OCI-LY7 (cell line): ENCODE measurements at regions not wholly inside any gene's neighbourhood (a gene's known extent, or its start where the extent isn't known, plus 50 kb on each side); places are given as distances from the start of the nearest gene placed in this dataset.

Experiments used
- BruUV-seq: library from RNA; stranded (reverse); fragments of 400-500 nt; replicated peaks from 2 replicates; lab custom pipeline; 2021; lab: Mats Ljungman, UMichigan
- CTCF ChIA-PET: fragments of 300-600 bp; sonication (Branson Sonifier 250); formaldehyde crosslinking; loops from one replicate; lab custom pipeline; 2022; ENCODE audit warnings: antibody characterized with exemption; ENCODE audit not compliant: unreplicated experiment; lab: Charles Lee
- POLR2A ChIA-PET: fragments of 300-600 bp; sonication (Branson Sonifier 250); formaldehyde crosslinking; loops from one replicate; lab custom pipeline; 2022; ENCODE audit warnings: antibody characterized with exemption; lab: Charles Lee
- DNase-seq: peaks from one replicate; pipeline ENCODE4 v3.0.0-alpha.2; 2015; ENCODE audit warnings: low spot score
- H2AFZ ChIP-seq: fragments of 200-600 bp; sonication (generic), shearing (Covaris generic); 2 replicates; pipeline ENCODE4 v1.6.1; 2014; ENCODE audit warnings: mild to moderate bottlenecking, antibody characterized with exemption, low read length, moderate library complexity
- H3K27ac ChIP-seq: fragments of 200-600 bp; sonication (generic); 2 replicates; pipeline ENCODE4 v1.5.1; 2014; ENCODE audit warnings: mixed run types, low read depth, mild to moderate bottlenecking, moderate library complexity, low read length, inconsistent platforms; ENCODE audit not compliant: poor library complexity, severe bottlenecking
- H3K36me3 ChIP-seq: fragments of 200-600 bp; sonication (generic); 2 replicates; pipeline ENCODE4 v1.6.1; 2014; ENCODE audit warnings: mild to moderate bottlenecking, antibody characterized with exemption, low read length, moderate library complexity, mixed read lengths; ENCODE audit not compliant: insufficient read depth
- H3K4me1 ChIP-seq: fragments of 200-600 bp; sonication (generic); 2 replicates; pipeline ENCODE4 v1.5.1; 2014; ENCODE audit warnings: mild to moderate bottlenecking, low read length; ENCODE audit not compliant: insufficient read depth, poor library complexity, severe bottlenecking
- H3K4me2 ChIP-seq: fragments of 200-600 bp; sonication (generic); 2 replicates; pipeline ENCODE4 v1.6.1; 2014; ENCODE audit warnings: mild to moderate bottlenecking, low read length
- H3K4me3 ChIP-seq: fragments of 200-600 bp; sonication (generic); 2 replicates; pipeline ENCODE4 v1.5.1; 2014; ENCODE audit warnings: mild to moderate bottlenecking, low read depth, low read length; ENCODE audit not compliant: poor library complexity, severe bottlenecking
- H3K79me2 ChIP-seq: fragments of 200-600 bp; sonication (generic); 2 replicates; pipeline ENCODE4 v1.6.1; 2016; ENCODE audit warnings: low read depth, mild to moderate bottlenecking, low read length, moderate library complexity, mixed read lengths; ENCODE audit not compliant: insufficient read depth
- H3K9me2 ChIP-seq: fragments of 200-600 bp; sonication (generic); 2 replicates; pipeline ENCODE4 v1.6.1; 2016; ENCODE audit warnings: mild to moderate bottlenecking, low read length, mixed read lengths; ENCODE audit not compliant: insufficient read depth
- H3K9me3 ChIP-seq: fragments of 200-600 bp; sonication (generic); 2 replicates; pipeline ENCODE4 v1.6.1; 2014; ENCODE audit warnings: mild to moderate bottlenecking, mixed run types, low read length, mixed read lengths
- H4K20me1 ChIP-seq: fragments of 200-600 bp; sonication (generic); 2 replicates; pipeline ENCODE4 v1.6.1; 2014; ENCODE audit warnings: mild to moderate bottlenecking, antibody characterized with exemption, low read length, moderate library complexity, mixed read lengths; ENCODE audit not compliant: insufficient read depth
- EZH2phosphoT487 ChIP-seq: fragments of 200-600 bp; sonication (generic); IDR thresholded peaks from 2 replicates; pipeline ENCODE4 v1.6.1; 2018; ENCODE audit warnings: low read depth, borderline replicate concordance, mild to moderate bottlenecking, mixed run types, antibody characterized with exemption, low read length, moderate library complexity, mixed read lengths
- intact Hi-C: fragments of 100-400 bp; cut with micrococcal nuclease; formaldehyde crosslinking; loops from one replicate; pipeline ENCODE4 v1.10.0; 2022; ENCODE audit not compliant: unreplicated experiment
- TF ChIP-seq, protein P1 (sequence below): fragments of 200-600 bp; sonication (generic); conservative IDR thresholded peaks from 2 replicates; pipeline ENCODE4 v1.5.1; 2014; ENCODE audit warnings: mild to moderate bottlenecking, antibody characterized with exemption, low read length, moderate library complexity, mixed read lengths

DNA sequence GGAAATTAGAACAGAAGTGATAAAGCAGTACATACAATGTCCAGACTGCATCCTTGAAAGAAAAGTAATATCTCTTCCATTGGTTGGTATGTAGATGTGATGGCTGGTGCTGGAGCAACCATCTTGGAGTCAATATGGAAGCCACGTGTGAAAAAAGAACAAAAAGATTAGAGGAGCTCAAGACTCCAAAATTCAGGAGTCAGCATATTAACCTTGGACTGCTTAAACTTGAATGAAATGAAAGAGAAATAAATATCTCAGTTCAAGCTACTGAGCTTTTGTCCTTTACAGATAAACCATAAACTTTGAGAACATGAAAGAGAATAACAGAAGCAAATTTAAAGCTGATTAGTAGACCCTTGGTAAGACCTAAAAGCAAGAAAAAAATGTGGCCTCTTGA, 197.9 kb downstream of the HS3ST3B1 start:
- CTCF ChIA-PET: no interaction called here

DNA sequence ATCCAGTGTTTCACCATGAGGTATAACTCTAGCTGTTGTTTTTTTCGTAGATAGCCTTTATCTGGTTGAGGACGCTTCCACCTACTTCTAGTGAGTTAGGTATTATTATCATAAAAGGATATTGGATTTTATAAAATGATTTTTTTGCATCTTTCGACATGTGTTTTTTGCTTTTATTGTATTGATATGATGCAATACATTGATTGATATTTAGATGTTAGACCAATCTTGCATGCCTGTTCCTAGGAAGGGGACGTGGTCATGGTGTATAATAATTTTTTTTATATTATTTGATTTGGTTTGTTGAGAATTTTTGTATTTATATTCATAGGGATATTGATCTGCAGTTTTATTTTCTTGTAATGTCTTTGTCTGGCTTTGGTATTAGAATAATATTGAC, 193.3 kb downstream of the HS3ST3B1 start:
- ChIA-PET CTCF (no interaction called here), POLR2A (no interaction called here)
- Histone ChIP-seq H3K9me2 (no peaks in the 10 kb centered on the region), H4K20me1 (no peaks in the 10 kb centered on the region), H3K4me3 (no peak overlapping the region), H3K36me3 (no peaks in the 10 kb centered on the region), H3K27ac (no peak overlapping the region), H2AFZ (no peak overlapping the region), H3K79me2 (no peaks in the 10 kb centered on the region), H3K4me2 (no peak overlapping the region), H3K9me3 (no peaks in the 10 kb centered on the region), H3K4me1 (no peaks in the 10 kb centered on the region)
- no TSS peak for BruUV-seq
- no peak for DNase-seq
- no peak for TF ChIP-seq EZH2phosphoT487
- TF ChIP-seq, protein P1, sequence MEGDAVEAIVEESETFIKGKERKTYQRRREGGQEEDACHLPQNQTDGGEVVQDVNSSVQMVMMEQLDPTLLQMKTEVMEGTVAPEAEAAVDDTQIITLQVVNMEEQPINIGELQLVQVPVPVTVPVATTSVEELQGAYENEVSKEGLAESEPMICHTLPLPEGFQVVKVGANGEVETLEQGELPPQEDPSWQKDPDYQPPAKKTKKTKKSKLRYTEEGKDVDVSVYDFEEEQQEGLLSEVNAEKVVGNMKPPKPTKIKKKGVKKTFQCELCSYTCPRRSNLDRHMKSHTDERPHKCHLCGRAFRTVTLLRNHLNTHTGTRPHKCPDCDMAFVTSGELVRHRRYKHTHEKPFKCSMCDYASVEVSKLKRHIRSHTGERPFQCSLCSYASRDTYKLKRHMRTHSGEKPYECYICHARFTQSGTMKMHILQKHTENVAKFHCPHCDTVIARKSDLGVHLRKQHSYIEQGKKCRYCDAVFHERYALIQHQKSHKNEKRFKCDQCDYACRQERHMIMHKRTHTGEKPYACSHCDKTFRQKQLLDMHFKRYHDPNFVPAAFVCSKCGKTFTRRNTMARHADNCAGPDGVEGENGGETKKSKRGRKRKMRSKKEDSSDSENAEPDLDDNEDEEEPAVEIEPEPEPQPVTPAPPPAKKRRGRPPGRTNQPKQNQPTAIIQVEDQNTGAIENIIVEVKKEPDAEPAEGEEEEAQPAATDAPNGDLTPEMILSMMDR: no peak
- intact Hi-C loops: no loop called here

More for the DNA sequence above, 197.9 kb downstream of the HS3ST3B1 start:
- POLR2A ChIA-PET: no interaction called here
- H3K4me1 ChIP-seq: no peaks in the 10 kb centered on the region
- no peak overlapping the region for H3K4me2 ChIP-seq
- no peak overlapping the region for H2AFZ ChIP-seq
- H4K20me1 ChIP-seq: no peaks in the 10 kb centered on the region
- no peaks in the 10 kb centered on the region for H3K36me3 ChIP-seq
- intact Hi-C loops: no loop called here
- H3K27ac ChIP-seq: no peak overlapping the region
- BruUV-seq: no TSS peak
- H3K4me3 ChIP-seq: no peak overlapping the region
- H3K9me2 ChIP-seq: no peaks in the 10 kb centered on the region
- H3K79me2 ChIP-seq: no peaks in the 10 kb centered on the region
- TF ChIP-seq EZH2phosphoT487: no peak
- TF ChIP-seq, protein P1: no peak
- H3K9me3 ChIP-seq: 0 out of 2 replicates have a peak, but pooled peaks cover 3% of the 10 kb centered on the region
- no peak for DNase-seq

DNA sequence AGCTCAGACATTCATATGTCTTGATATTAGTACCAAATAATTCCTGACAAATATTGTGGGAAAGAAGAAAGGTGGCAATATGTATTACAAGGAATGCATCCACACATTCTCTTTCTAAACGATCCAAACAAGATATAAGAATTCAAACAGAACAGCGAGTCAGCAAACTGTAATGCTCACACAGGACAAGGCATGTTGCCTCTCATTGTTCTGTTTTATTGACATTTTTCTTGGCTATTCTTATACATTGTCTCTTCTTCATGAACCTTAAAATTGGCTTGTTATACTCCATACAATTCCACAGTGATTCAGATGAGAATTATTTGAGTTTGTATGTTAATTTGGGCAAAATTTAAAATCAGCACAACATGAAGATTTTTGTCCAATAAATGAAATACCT, 189.1 kb downstream of the HS3ST3B1 start:
- Histone ChIP-seq H3K36me3 (no peaks in the 10 kb centered on the region), H3K79me2 (no peaks in the 10 kb centered on the region), H3K9me3 (no peaks in the 10 kb centered on the region), H2AFZ (no peak overlapping the region), H3K9me2 (no peaks in the 10 kb centered on the region), H3K27ac (no peak overlapping the region), H3K4me1 (no peaks in the 10 kb centered on the region), H3K4me3 (no peak overlapping the region), H3K4me2 (no peak overlapping the region), H4K20me1 (no peaks in the 10 kb centered on the region)
- no peak for DNase-seq
- BruUV-seq: no TSS peak
- TF ChIP-seq EZH2phosphoT487: no peak
- TF ChIP-seq, protein P1: no peak
- ChIA-PET CTCF (no interaction called here), POLR2A (interaction anchor here (0.7 kb wide), 1 partner anchor 677 kb away, joined by 3 read pairs; no protein-coding TSS in a partner anchor)
- intact Hi-C loops: no loop called here
